ENCODE measurements at regions not wholly inside any gene's neighbourhood (a gene's known extent, or its start where the extent isn't known, plus 50 kb on each side); places are given as distances from the start of the nearest gene placed in this dataset.

GRCh38 chr2:204321910-204322751 lies 223.1 kb upstream of the PARD3B start:
- Histone ChIP-seq H3K4me3 (ENCODE audit: low read depth, low read length) (no peak overlapping the region), H3K27me3 (ENCODE audit: control insufficient read depth, insufficient read depth, low read length) (no peaks in the 10 kb centered on the region), H3K36me3 (ENCODE audit: control insufficient read depth, insufficient read depth, low read length) (no peaks in the 10 kb centered on the region)
- no peak for TF ChIP-seq CTCF (IDR thresholded peaks at IDR 0.05; ENCODE audit: insufficient read depth, low read length, poor library complexity, severe bottlenecking)
- no peak for DNase-seq (ENCODE audit: low read depth)

- peak; percentile 70 for TF ChIP-seq CTCF (IDR thresholded peaks at IDR 0.05; ENCODE audit: insufficient read depth, low read length, poor library complexity, severe bottlenecking)
- Histone ChIP-seq H3K36me3 (ENCODE audit: control insufficient read depth, insufficient read depth, low read length) (no peaks in the 10 kb centered on the region), H3K4me3 (ENCODE audit: low read depth, low read length) (no peak overlapping the region), H3K27me3 (ENCODE audit: control insufficient read depth, insufficient read depth, low read length) (no peaks in the 10 kb centered on the region)
- peak; percentile 35 for DNase-seq (ENCODE audit: low read depth)
These were observed 219.8 kb upstream of the PARD3B start for GRCh38 chr2:204325468-204325867.

GRCh38 chr2:204328373-204328772 lies 216.9 kb upstream of the PARD3B start:
- Histone ChIP-seq H3K4me3 (ENCODE audit: low read depth, low read length) (no peak overlapping the region), H3K27me3 (ENCODE audit: control insufficient read depth, insufficient read depth, low read length) (no peaks in the 10 kb centered on the region), H3K36me3 (ENCODE audit: control insufficient read depth, insufficient read depth, low read length) (no peaks in the 10 kb centered on the region)
- no peak for DNase-seq (ENCODE audit: low read depth)
- TF ChIP-seq CTCF (IDR thresholded peaks at IDR 0.05; ENCODE audit: insufficient read depth, low read length, poor library complexity, severe bottlenecking): no peak

- TF ChIP-seq CTCF (IDR thresholded peaks at IDR 0.05; ENCODE audit: insufficient read depth, low read length, poor library complexity, severe bottlenecking): no peak
- DNase-seq (ENCODE audit: low read depth): no peak
- Histone ChIP-seq H3K36me3 (ENCODE audit: control insufficient read depth, insufficient read depth, low read length) (no peaks in the 10 kb centered on the region), H3K4me3 (ENCODE audit: low read depth, low read length) (no peak overlapping the region), H3K27me3 (ENCODE audit: control insufficient read depth, insufficient read depth, low read length) (no peaks in the 10 kb centered on the region)
These were observed 216.3 kb upstream of the PARD3B start for GRCh38 chr2:204329016-204329415.

- Histone ChIP-seq H3K4me3 (ENCODE audit: low read depth, low read length) (no peak overlapping the region), H3K27me3 (ENCODE audit: control insufficient read depth, insufficient read depth, low read length) (no peaks in the 10 kb centered on the region), H3K36me3 (ENCODE audit: control insufficient read depth, insufficient read depth, low read length) (no peaks in the 10 kb centered on the region)
- no peak for TF ChIP-seq CTCF (IDR thresholded peaks at IDR 0.05; ENCODE audit: insufficient read depth, low read length, poor library complexity, severe bottlenecking)
- no peak for DNase-seq (ENCODE audit: low read depth)
These were observed 215.7 kb upstream of the PARD3B start for GRCh38 chr2:204329532-204329931.

- Histone ChIP-seq H3K36me3 (ENCODE audit: control insufficient read depth, insufficient read depth, low read length) (no peaks in the 10 kb centered on the region), H3K27me3 (ENCODE audit: control insufficient read depth, insufficient read depth, low read length) (no peaks in the 10 kb centered on the region), H3K4me3 (ENCODE audit: low read depth, low read length) (no peak overlapping the region)
- no peak for TF ChIP-seq CTCF (IDR thresholded peaks at IDR 0.05; ENCODE audit: insufficient read depth, low read length, poor library complexity, severe bottlenecking)
- no peak for DNase-seq (ENCODE audit: low read depth)
These were observed 214.1 kb upstream of the PARD3B start for GRCh38 chr2:204331180-204331579.
